GM19193 (cell line): ENCODE measurements at regions not wholly inside any gene's neighbourhood (a gene's known extent, or its start where the extent isn't known, plus 50 kb on each side); places are given as distances from the start of the nearest gene placed in this dataset.

Source experiments
- POLR2A ChIP-seq: IDR thresholded peaks from 4 replicates; pipeline ENCODE4 v1.6.1; 2011; ENCODE audit not compliant: insufficient read depth, insufficient read length; ENCODE audit errors: extremely low read depth

DNA sequence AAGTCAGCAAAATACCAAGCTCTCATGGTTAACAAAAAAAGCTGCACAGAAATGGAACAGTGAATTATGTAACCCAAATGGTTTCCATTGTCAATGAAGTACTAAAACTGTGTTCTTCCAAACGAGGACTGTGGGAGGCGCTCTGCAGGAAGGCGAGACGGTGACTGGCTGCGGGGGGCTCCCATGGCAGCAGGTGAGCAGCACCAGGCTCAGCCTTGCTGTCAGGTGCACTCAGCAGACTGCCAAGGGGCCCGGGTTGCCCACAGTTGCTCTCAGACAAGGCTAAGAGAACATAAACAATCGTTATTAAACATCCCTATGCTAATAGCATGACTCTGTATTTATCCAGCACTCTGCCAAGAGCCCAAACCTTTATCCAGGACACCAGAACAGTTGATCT, 630.3 kb upstream of the ARID1B start:
- no peak for TF ChIP-seq POLR2A

DNA sequence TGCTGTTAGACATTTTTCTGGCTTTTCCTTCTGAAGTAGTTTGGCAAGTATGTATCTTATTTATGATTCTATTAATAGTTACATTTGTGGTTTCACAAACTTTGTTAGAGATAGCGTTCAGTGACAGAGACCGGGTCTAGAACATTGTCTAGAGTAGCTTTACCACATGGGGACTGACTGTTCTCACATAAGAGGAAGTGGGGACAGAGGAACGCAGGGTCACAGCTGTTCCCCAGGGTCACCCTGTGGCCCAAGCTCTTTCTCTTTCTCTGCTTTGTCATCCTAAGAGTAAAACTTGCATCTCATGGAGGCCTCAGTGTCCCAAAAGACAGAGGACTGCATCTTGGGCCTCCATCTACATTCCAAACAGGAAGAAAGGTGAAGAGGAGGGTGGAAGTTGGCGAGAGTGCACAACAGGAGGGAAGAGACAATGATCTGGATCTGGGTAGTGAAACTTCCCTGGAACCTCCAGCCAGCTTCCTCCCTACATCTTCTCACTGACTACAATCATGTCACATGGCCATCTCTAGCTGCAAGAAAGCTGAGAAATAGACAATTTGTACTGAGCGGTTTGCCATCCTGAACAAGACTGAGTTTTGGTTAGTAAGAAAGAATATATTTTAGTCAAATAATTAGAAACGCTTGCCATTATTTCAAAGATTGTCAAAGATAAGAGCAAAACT, 645.8 kb upstream of the ARID1B start:
- no peak for TF ChIP-seq POLR2A

DNA sequence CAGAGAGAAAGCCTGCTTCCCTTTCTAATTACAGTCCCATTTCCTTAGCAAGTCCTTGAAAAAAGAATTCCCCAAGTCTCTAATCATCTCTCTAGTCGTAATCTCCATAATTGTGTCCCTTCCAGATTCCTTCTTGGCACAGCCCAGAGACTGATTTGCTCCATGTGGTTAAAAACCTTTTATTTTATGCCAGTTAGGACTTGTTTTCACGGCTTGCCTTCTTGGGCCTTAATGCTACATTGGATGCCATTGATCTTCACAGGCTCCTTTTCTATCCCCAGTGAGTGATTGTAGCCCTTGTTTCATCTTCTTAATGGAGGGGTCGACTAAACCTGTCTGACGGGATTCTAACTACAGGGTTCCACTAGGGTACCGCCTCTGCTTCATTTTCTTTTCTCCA, 650.6 kb upstream of the ARID1B start:
- TF ChIP-seq POLR2A = no peak

DNA sequence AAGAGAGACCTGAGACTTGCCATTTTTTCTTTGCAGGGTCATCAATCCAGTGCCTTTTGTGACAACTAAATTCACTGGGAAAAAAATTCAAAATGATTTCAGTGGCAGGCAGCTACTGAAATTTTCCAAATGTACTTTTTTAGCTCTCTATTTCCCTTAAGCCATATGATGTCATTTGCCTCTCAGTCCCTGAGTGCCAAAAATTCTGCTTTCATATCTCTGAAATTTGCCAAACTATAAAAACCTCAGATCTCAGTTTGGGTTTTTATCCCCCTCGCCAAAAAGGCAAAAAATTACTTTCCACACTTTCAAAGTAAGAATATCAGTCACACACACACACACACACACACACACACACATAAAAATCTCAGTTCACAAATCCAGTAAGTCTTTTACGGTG, 651.3 kb upstream of the ARID1B start:
- TF ChIP-seq POLR2A = no peak

DNA sequence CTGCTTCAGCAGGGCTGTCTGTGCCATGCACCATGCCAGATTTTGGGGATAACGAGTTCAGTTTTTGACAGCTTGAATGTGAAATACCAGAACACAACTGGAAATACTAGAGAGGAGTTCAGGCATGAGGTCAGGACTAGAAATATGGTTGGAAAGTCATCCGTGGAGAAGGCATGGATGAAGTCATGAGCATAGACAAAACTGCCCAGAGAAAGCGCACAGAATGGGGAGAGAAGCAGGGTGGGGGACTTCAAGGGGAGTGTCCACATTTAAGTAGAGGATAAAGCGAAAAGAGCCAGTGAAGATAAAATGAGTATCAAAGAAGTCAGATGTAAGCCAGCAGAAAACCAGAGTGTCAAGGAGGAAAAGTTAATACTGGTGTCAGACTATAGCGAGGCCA, 653.4 kb upstream of the ARID1B start:
- TF ChIP-seq POLR2A = no peak

DNA sequence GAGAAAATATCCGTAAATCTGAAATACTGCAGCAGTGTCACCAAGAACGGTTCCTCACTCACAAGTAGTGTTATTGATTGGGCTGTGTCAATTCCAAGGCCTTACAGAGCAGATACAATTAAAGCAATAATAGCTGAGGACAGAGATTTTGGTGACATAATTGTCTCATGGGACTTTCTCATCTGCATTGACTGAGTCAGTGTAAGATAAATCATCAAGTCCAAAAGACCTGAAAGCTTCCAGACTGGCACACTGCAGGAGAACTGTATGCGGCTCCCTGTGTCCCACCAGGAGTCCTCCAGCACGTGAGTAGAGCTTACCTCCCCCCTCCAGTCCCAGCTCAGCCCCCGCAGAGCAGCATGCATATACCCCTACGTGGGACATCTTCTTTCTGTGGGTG, 655.2 kb upstream of the ARID1B start:
- no peak for TF ChIP-seq POLR2A

DNA sequence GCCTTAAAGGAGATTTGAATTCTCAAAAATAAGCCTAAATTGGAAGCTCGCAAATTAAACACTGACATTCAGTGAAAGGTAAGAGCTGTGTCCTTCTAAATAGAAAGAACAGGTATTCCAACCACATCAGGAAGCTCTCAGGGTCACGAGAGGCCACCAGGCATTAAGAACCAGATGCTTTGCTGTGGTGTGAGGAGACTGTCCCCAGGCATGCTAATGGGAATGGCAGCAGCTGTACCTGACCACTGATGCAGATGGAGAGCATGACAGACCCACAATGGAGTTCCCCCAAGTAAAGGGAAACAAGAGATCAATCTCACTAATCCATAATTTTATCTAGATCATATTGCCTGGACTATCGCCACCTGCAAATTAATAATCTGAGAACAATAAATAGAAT, 658.9 kb upstream of the NOX3 start:
- TF ChIP-seq POLR2A = no peak

DNA sequence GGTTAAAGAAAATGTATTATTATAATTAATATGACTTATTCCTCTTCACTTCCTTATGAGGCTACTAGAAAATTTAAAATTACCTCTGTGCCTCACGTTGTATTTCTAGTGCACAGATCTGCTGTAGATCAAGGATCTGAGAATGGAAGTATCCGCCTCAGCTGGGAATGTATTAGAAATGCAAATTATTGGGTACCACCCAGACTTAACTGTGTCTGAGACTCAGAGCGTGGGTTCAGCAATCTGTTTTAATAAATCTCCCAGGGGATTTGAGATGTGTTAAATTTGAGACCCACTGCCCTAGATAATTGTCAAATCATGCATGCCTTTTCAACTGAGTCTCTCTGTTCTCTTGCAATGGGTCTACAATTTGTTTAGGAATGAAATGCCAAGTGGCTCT, 658.0 kb upstream of the NOX3 start:
- TF ChIP-seq POLR2A = no peak

DNA sequence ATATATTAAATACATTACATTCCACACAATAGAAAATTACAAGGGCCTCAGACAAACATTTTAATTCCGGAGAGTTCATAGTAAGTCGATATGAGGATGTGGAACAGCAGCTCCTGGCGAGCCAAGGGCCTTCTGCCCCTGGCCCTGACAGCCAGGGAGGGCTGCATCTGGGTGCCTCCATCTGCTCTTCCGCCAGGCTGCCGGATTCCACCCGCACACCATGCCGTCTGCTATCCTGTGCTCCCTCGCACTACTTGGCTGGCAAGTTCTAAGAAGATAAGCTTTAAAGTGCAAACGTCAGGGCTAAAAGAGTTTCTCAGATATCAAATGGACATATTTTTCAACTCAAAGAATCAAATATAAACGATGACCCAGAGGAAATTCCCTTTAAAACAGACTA, 656.3 kb upstream of the NOX3 start:
- TF ChIP-seq POLR2A = no peak

DNA sequence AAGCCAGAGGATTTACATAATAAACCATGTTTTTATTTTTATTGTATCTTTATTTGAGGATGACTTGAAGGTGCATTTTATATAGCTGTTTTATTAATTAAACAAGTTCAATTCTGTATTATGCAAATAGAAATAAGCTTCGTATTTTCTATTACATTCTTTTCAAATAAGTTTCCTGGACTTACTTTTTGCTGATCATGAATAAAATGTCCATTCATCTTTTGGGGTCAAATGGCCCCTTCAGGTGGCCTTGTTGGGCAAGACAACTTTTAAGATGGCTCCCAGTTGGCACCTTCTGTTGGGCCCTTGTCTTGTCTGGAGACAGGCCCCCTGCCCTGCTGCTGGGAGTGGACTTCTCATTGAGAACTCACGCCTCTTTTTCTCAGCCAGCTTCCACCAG, 654.6 kb upstream of the NOX3 start:
- no peak for TF ChIP-seq POLR2A

DNA sequence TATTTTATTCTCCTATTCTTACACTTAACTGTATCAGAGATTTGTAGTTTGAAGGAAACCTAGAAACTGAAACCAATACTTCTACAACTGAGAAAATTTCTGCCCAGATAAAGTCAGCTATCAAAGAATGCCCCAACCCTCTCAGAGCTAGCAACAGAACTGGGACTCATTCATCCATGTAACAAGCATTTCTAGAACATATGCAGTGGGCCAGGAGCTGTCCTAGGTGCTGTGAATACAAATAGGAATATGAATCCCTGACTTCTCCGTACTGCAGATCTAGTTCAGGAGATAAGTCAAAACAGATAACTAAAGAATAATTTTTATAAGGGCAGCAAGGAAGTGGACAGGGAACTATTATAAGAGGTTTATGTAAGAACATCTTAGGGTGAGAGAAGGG, 654.1 kb upstream of the NOX3 start:
- no peak for TF ChIP-seq POLR2A

DNA sequence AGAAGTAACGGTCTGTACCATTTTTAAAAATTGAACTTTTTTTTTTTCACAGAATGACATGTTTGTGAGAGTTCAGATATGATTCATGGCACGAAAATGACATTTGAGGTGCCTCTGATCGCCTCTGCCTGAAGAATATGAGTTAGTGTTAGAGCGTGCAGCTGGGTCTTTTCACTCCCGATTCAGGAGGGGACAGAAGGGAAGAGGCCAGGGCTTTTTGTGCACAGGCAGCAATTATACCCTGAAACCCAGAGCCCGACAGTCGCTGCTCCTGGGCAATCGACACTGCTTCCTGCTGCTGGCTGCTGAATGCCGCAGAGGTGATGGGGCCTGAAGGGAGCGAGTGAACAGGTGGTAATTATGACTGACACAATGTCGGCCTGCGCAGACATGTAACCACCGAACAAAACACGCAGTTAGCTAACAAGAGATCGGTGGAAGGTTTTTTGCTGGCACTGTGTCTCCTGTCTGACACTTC, 652.0 kb upstream of the NOX3 start:
- no peak for TF ChIP-seq POLR2A

DNA sequence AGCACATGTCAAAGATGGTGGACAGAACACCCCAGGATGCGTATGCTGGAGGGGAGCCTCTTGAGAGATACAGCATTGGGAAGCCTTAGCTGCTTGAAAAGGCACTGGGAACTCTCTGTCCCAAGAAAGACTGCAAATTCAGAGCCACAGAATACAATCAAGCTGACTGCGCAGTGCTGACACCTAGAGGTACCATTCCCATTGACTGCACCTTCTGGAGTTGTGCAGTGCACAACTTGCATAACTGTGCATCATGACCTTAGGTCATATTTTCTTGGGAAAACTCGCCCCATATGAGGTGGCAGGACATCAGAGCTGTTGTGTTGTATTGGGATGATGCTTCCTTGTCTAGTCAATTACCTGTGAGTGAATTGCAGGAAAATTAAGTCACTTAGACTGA, 646.5 kb upstream of the NOX3 start:
- no peak for TF ChIP-seq POLR2A

DNA sequence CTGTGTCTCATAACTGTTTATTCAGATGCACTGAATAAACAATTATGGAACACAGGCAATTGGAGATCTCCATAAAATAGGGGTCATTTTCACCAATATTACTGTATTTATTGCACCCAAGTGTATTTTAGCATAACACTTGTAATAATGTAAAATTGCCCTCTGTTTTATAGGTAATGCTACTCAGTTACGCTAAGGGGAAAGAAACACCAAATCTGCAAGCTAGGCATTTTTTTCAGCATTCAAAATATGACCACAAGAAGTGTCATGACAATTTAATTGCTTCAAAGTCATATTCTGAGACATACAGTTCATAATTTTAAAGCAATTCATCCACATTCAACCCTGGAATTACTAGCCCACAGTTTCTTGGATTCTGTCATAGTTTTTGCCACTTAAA, 643.2 kb upstream of the NOX3 start:
- no peak for TF ChIP-seq POLR2A

DNA sequence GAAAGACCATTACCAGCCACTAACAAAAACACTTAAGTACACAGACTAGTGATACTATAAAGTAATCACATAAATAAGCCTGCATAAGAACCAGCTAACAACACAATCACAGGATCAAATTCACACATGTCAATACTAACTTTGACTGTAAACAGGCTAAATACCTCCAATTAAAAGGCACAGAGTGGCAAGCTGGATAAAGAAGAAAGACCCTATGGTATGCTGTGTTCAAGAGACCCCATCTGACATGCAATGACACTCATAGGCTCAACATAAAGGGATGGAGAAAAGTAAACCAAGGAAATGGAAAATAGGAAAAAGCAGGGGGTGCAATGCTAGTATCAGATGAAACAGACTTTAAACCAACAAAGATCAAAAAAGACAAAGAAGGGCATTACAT, 631.8 kb upstream of the NOX3 start:
- no peak for TF ChIP-seq POLR2A

DNA sequence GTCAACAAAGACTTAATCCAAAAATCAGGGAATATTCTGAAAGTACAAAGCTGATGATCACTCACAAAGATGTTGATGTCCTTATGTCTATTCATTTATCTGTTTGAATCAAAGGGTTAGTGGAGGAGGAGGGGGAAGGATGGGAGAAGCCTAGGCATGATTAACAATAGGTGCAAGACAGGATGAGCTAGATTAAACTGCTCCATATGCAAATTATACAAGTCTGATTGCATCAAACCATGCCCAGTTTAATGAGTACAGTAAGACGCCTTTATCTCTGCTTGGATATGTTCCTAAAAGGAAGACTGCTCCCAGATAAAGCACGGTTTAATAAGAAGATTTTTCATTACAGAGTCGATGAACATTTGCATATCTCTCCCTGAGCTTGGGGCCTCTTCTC, 626.4 kb upstream of the NOX3 start:
- TF ChIP-seq POLR2A = no peak

DNA sequence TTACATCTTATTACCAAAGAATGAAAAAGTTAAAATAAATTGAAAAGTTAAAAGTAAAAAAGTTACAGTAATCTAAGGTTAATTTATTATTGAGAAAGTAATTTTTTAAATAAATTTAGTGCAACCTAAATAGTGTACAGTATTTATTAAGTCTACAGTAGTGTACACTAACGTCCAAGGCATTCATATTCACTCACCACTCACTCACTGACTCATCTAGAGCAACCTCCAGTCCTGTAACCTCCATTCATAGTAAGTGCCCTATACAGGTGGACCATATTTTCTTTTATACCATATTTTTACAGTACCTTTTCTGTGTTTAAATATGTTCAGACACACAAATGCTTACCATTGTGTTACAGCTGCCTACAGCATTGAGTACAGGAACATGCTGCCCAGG, 624.7 kb upstream of the NOX3 start:
- no peak for TF ChIP-seq POLR2A
